Keratinocyte (primary cell): ENCODE measurements at regions not wholly inside any gene's neighbourhood (a gene's known extent, or its start where the extent isn't known, plus 50 kb on each side); places are given as distances from the start of the nearest gene placed in this dataset.

ENCODE experiments used
- CTCF ChIP-seq, 3 experiments: IDR thresholded peaks in 1 of 3; conservative IDR thresholded peaks in 1 of 3; optimal IDR thresholded peaks in 1 of 3; 2 replicates in 2 of 3; 3 replicates in 1 of 3; pipeline versions ENCODE3 to v1.5.1; 2011; ENCODE audit warnings: low read length in 3 of 3, mild to moderate bottlenecking in 3 of 3, moderate library complexity in 2 of 3, control low read depth in 1 of 3, inconsistent platforms in 1 of 3; ENCODE audit not compliant: insufficient read depth in 2 of 3; ENCODE audit errors: extremely low read depth in 1 of 3
- EZH2 ChIP-seq: IDR thresholded peaks from one replicate; pipeline ENCODE4 v1.6.1; 2012; ENCODE audit warnings: inconsistent platforms, mild to moderate bottlenecking, low read length, moderate library complexity

GRCh38 chr7:26499315-26499897, 207.7 kb downstream of the SNX10 start:
- no peak for TF ChIP-seq CTCF (optimal IDR thresholded peaks at IDR 0.05 in 1 of 3, IDR thresholded peaks at IDR 0.05 in 1 of 3, conservative IDR thresholded peaks at IDR 0.05 in 1 of 3; ENCODE audit: extremely low read depth in 1 of 3, insufficient read depth in 2 of 3, low read length in 3 of 3)
- TF ChIP-seq EZH2, result no peak
